HCT116 (cell line): ENCODE measurements at regions not wholly inside any gene's neighbourhood (a gene's known extent, or its start where the extent isn't known, plus 50 kb on each side); places are given as distances from the start of the nearest gene placed in this dataset.

Experiments used
- ATAC-seq: fragments of 200-7000 bp; cut with Tn5 transposase; 2 replicates; pipeline ENCODE4 v1.9.1; 2020; ENCODE audit warnings: mild to moderate bottlenecking, moderate library complexity
- BruUV-seq: library from RNA; stranded (reverse); fragments of 400-500 nt; replicated peaks from 2 replicates; lab custom pipeline; 2021; lab: Mats Ljungman, UMichigan
- CTCF ChIA-PET: fragments of 300-600 bp; sonication (Branson Sonifier 250); formaldehyde crosslinking; loops from one replicate; lab custom pipeline; 2021; ENCODE audit warnings: antibody characterized with exemption; lab: Charles Lee
- POLR2A ChIA-PET: fragments of 300-600, 350-600 bp; sonication (Branson Sonifier 250); formaldehyde crosslinking; loops from one replicate; lab custom pipeline; 2021; ENCODE audit warnings: antibody characterized with exemption; lab: Charles Lee
- RAD21 ChIA-PET, 2 experiments: fragments of 300-600 bp; sonication (Branson Sonifier 250); formaldehyde crosslinking; loops; one replicate each; lab custom pipeline; 2023; ENCODE audit warnings: low total read pairs in 2 of 2; ENCODE audit not compliant: uncharacterized antibody in 2 of 2, unreplicated experiment in 2 of 2, low non-redundant PET in 1 of 2; lab: Charles Lee
- DNase-seq: peaks from one replicate; pipeline ENCODE4 v3.0.0-alpha.2; 2010; ENCODE audit warnings: low read depth, low spot score
- H2AFZ ChIP-seq: fragments of 200-600 bp; shearing (Covaris generic), sonication (generic); 2 replicates; pipeline ENCODE4 v1.6.1; 2017; ENCODE audit warnings: low read depth, mixed run types, mixed read lengths, antibody characterized with exemption, low read length; ENCODE audit not compliant: poor library complexity, severe bottlenecking
- H3K27ac ChIP-seq: 2 replicates; pipeline ENCODE4 v1.5.1; 2012; ENCODE audit warnings: low read depth, low read length
- H3K27me3 ChIP-seq: fragments of 200-600 bp; sonication (generic); 2 replicates; pipeline ENCODE4 v1.6.1; 2016; ENCODE audit warnings: mixed run types, low read length, mixed read lengths; ENCODE audit not compliant: insufficient read depth
- H3K36me3 ChIP-seq, 2 experiments: fragments of 200-500 bp in 1 of 2; fragments of 200-600 bp in 1 of 2; sonication (Bioruptor generic) in 1 of 2; sonication (generic) in 1 of 2; 2 replicates each; pipeline versions ENCODE4 v1.5.1 to v1.6.1; 2014 to 2016; ENCODE audit warnings: low read length in 2 of 2, inconsistent platforms in 1 of 2, mixed read lengths in 1 of 2, mixed run types in 1 of 2; ENCODE audit not compliant: insufficient read depth in 2 of 2, control insufficient read depth in 1 of 2
- H3K4me1 ChIP-seq, 2 experiments: fragments of 200-600 bp in 1 of 2; sonication (generic) in 1 of 2; 2 replicates each; pipeline versions ENCODE4 v1.5.1 to v1.6.1; 2012 to 2017; ENCODE audit warnings: low read length in 2 of 2, inconsistent platforms in 1 of 2, mild to moderate bottlenecking in 1 of 2, mixed read lengths in 1 of 2, mixed run types in 1 of 2, moderate library complexity in 1 of 2; ENCODE audit not compliant: insufficient read depth in 2 of 2, control insufficient read depth in 1 of 2
- H3K4me2 ChIP-seq: fragments of 200-600 bp; sonication (generic); 2 replicates; pipeline ENCODE4 v1.6.1; 2017; ENCODE audit warnings: mixed run types, low read length, mixed read lengths
- H3K4me3 ChIP-seq, 2 experiments: fragments of 200-600 bp in 1 of 2; sonication (generic) in 1 of 2; replicated peaks in 1 of 2; 2 replicates each; pipeline ENCODE4 v1.5.1; 2011 to 2016; ENCODE audit warnings: low read length in 2 of 2, control low read depth in 1 of 2, low read depth in 1 of 2, mild to moderate bottlenecking in 1 of 2, mixed read lengths in 1 of 2, mixed run types in 1 of 2
- H3K79me2 ChIP-seq: fragments of 200-600 bp; sonication (generic); 2 replicates; pipeline ENCODE4 v1.6.1; 2017; ENCODE audit warnings: mild to moderate bottlenecking, mixed run types, low read length, moderate library complexity, mixed read lengths; ENCODE audit not compliant: insufficient read depth
- H3K9ac ChIP-seq: fragments of 200-600 bp; sonication (generic); 2 replicates; pipeline ENCODE4 v1.6.1; 2016; ENCODE audit warnings: low read length, mixed read lengths
- H3K9me2 ChIP-seq: fragments of 200-600 bp; sonication (generic), shearing (Covaris generic); 2 replicates; pipeline ENCODE4 v1.6.1; 2017; ENCODE audit warnings: mixed run types, mild to moderate bottlenecking, moderate library complexity; ENCODE audit not compliant: insufficient read depth
- H3K9me3 ChIP-seq, 2 experiments: fragments of 200-500 bp in 1 of 2; fragments of 200-600 bp in 1 of 2; sonication (Bioruptor generic) in 1 of 2; sonication (generic) in 1 of 2; 2 replicates each; pipeline ENCODE4 v1.6.1; 2014 to 2017; ENCODE audit warnings: low read length in 2 of 2, mixed read lengths in 2 of 2, inconsistent platforms in 1 of 2, low read depth in 1 of 2, mild to moderate bottlenecking in 1 of 2, mixed run types in 1 of 2, moderate library complexity in 1 of 2; ENCODE audit not compliant: control insufficient read depth in 1 of 2, insufficient read depth in 1 of 2
- H4K20me1 ChIP-seq: fragments of 200-600 bp; sonication (generic), shearing (Covaris generic); 2 replicates; pipeline ENCODE4 v1.6.1; 2017; ENCODE audit warnings: mixed run types, mild to moderate bottlenecking, moderate library complexity; ENCODE audit not compliant: insufficient read depth
- ATF3 ChIP-seq: IDR thresholded peaks from 2 replicates; pipeline ENCODE4 v1.6.1; 2012
- CBX3 ChIP-seq: IDR thresholded peaks from 2 replicates; pipeline ENCODE4 v1.6.1; 2012; ENCODE audit warnings: low read depth
- CEBPB ChIP-seq: IDR thresholded peaks from 2 replicates; pipeline ENCODE4 v1.6.1; 2012; ENCODE audit warnings: low read depth
- CTCF ChIP-seq, 3 experiments: fragments of 200-600 bp in 1 of 3; sonication (generic) in 1 of 3; IDR thresholded peaks in 2 of 3; conservative IDR thresholded peaks in 1 of 3; 2 replicates each; pipeline ENCODE4 v1.5.1; 2012 to 2017; ENCODE audit warnings: low read depth in 2 of 3, low read length in 2 of 3, antibody characterized with exemption in 1 of 3, borderline replicate concordance in 1 of 3, control low read depth in 1 of 3, mild to moderate bottlenecking in 1 of 3, mixed read lengths in 1 of 3, mixed run types in 1 of 3, moderate library complexity in 1 of 3; ENCODE audit not compliant: insufficient read depth in 1 of 3
- EGR1 ChIP-seq: IDR thresholded peaks from 2 replicates; pipeline ENCODE4 v1.6.1; 2012; ENCODE audit warnings: low read depth
- ELF1 ChIP-seq: IDR thresholded peaks from 2 replicates; pipeline ENCODE4 v1.6.1; 2012; ENCODE audit warnings: low read depth, borderline replicate concordance
- EZH2 ChIP-seq: fragments of 200-600 bp; sonication (generic); IDR thresholded peaks from 2 replicates; pipeline ENCODE4 v1.6.1; 2017; ENCODE audit warnings: antibody characterized with exemption, mixed run types
- EZH2phosphoT487 ChIP-seq: fragments of 200-600 bp; IDR thresholded peaks from 2 replicates; pipeline ENCODE4 v1.6.1; 2018; ENCODE audit warnings: antibody characterized with exemption, borderline replicate concordance
- FOSL1 ChIP-seq: IDR thresholded peaks from 2 replicates; pipeline ENCODE4 v1.6.1; 2012; ENCODE audit warnings: low read depth
- JUND ChIP-seq: IDR thresholded peaks from 2 replicates; pipeline ENCODE4 v1.6.1; 2012
- POLR2A ChIP-seq: IDR thresholded peaks from 2 replicates; pipeline ENCODE4 v1.7.0; 2011; ENCODE audit warnings: borderline replicate concordance; ENCODE audit not compliant: insufficient read depth, insufficient read length; ENCODE audit errors: extremely low read depth
- RAD21 ChIP-seq: IDR thresholded peaks from 2 replicates; pipeline ENCODE4 v1.6.1; 2012; ENCODE audit warnings: low read depth, mild to moderate bottlenecking
- REST ChIP-seq: IDR thresholded peaks from 2 replicates; pipeline ENCODE4 v1.6.1; 2012; ENCODE audit warnings: low read depth
- SIN3A ChIP-seq: IDR thresholded peaks from 2 replicates; pipeline ENCODE4 v1.6.1; 2012; ENCODE audit warnings: low read depth
- SP1 ChIP-seq: IDR thresholded peaks from 2 replicates; pipeline ENCODE4 v1.6.1; 2012; ENCODE audit warnings: low read depth
- SRF ChIP-seq: IDR thresholded peaks from 2 replicates; pipeline ENCODE4 v1.6.1; 2012; ENCODE audit warnings: low read depth
- YY1 ChIP-seq: IDR thresholded peaks from 2 replicates; pipeline ENCODE4 v1.6.1; 2011; ENCODE audit warnings: low read length, low read depth, moderate library complexity, mild to moderate bottlenecking; ENCODE audit not compliant: insufficient replicate concordance; ENCODE audit errors: extremely low read depth
- ZBTB33 ChIP-seq: IDR thresholded peaks from 2 replicates; pipeline ENCODE4 v1.6.1; 2011; ENCODE audit warnings: mild to moderate bottlenecking, low read length, moderate library complexity; ENCODE audit not compliant: insufficient replicate concordance; ENCODE audit errors: extremely low read depth
- intact Hi-C: fragments of 100-400 bp; cut with micrococcal nuclease; formaldehyde crosslinking; loops from 2 replicates; pipeline ENCODE4 v1.10.0; 2022

- no peak for TF ChIP-seq FOSL1
Observed at GRCh38 chr2:19461504-19462255, 103.3 kb upstream of the OSR1 start (continued).

GRCh38 chr2:19460761-19461160 lies 102.3 kb upstream of the OSR1 start:
- ATAC-seq = no peak
- POLR2A ChIA-PET = no interaction called here

More at GRCh38 chr2:19460761-19461160, 102.3 kb upstream of the OSR1 start:
- no TSS peak for BruUV-seq
- no peaks in the 10 kb centered on the region for H3K27me3 ChIP-seq
- ChIA-PET CTCF (no interaction called here), RAD21 (no interaction called here)
- H3K4me1 ChIP-seq = no peaks in the 10 kb centered on the region
- no peak overlapping the region for H3K4me2 ChIP-seq
- no peaks in the 10 kb centered on the region; a peak in 1 of 4 replicates for H3K9me3 ChIP-seq
- H4K20me1 ChIP-seq = no peaks in the 10 kb centered on the region
- no peaks in the 10 kb centered on the region for H3K79me2 ChIP-seq
- no peak overlapping the region for H3K9ac ChIP-seq
- no peak for DNase-seq
- no peaks in the 10 kb centered on the region for H3K9me2 ChIP-seq
- no peak overlapping the region for H3K27ac ChIP-seq
- H3K36me3 ChIP-seq = no peaks in the 10 kb centered on the region
- intact Hi-C loops = no loop called here
- H2AFZ ChIP-seq = no peak overlapping the region
- no peak overlapping the region for H3K4me3 ChIP-seq
- no peak for TF ChIP-seq ELF1
- TF ChIP-seq JUND = no peak
- no peak for TF ChIP-seq EZH2
- no peak for TF ChIP-seq EZH2phosphoT487
- no peak for TF ChIP-seq CTCF (IDR thresholded peaks at IDR 0.05 in 2 of 3, conservative IDR thresholded peaks at IDR 0.05 in 1 of 3; ENCODE audit: borderline replicate concordance in 1 of 3, insufficient read depth in 1 of 3, low read depth in 2 of 3, low read length in 2 of 3)
- no peak for TF ChIP-seq RAD21
- TF ChIP-seq EGR1 = no peak
- TF ChIP-seq REST = no peak
- TF ChIP-seq POLR2A = no peak
- TF ChIP-seq SP1 = no peak
- TF ChIP-seq CBX3 = no peak
- no peak for TF ChIP-seq ATF3
- TF ChIP-seq SIN3A = no peak
- TF ChIP-seq SRF = no peak
- no peak for TF ChIP-seq CEBPB
- TF ChIP-seq YY1 = no peak
- TF ChIP-seq ZBTB33 = no peak
